ENCODE measurements at regions not wholly inside any gene's neighbourhood (a gene's known extent, or its start where the extent isn't known, plus 50 kb on each side); places are given as distances from the start of the nearest gene placed in this dataset.

GRCh38 chr11:113603277-113604059, 102.6 kb downstream of the TMPRSS5 start:
- TF ChIP-seq RFX5 (IDR thresholded peaks at IDR 0.05; ENCODE audit: low read depth, low read length) = no peak
- no peak for TF ChIP-seq SIN3A (IDR thresholded peaks at IDR 0.05; ENCODE audit: low read depth, low read length)
- TF ChIP-seq FOXM1 (IDR thresholded peaks at IDR 0.05; ENCODE audit: low read depth, low read length) = no peak
- TF ChIP-seq ZZZ3 (IDR thresholded peaks at IDR 0.05; ENCODE audit: control insufficient read depth, insufficient read length, low read depth) = no peak
- no peak for TF ChIP-seq RCOR1 (conservative IDR thresholded peaks at IDR 0.05; ENCODE audit: low read depth, low read length)
- TF ChIP-seq CTCF (IDR thresholded peaks at IDR 0.05 in 2 of 3, conservative IDR thresholded peaks at IDR 0.05 in 1 of 3; ENCODE audit: control insufficient read depth in 2 of 3, extremely low read depth in 1 of 3, insufficient read depth in 1 of 3, low read depth in 3 of 3, low read length in 3 of 3) = no peak
- TF ChIP-seq FOS (IDR thresholded peaks at IDR 0.05; ENCODE audit: borderline replicate concordance, extremely low read depth, insufficient read length) = no peak
